ENCODE measurements at regions not wholly inside any gene's neighbourhood (a gene's known extent, or its start where the extent isn't known, plus 50 kb on each side); places are given as distances from the start of the nearest gene placed in this dataset.
A peak's percentile ranks its signal among the peaks of the same experiment; 100 is the strongest.

DNA sequence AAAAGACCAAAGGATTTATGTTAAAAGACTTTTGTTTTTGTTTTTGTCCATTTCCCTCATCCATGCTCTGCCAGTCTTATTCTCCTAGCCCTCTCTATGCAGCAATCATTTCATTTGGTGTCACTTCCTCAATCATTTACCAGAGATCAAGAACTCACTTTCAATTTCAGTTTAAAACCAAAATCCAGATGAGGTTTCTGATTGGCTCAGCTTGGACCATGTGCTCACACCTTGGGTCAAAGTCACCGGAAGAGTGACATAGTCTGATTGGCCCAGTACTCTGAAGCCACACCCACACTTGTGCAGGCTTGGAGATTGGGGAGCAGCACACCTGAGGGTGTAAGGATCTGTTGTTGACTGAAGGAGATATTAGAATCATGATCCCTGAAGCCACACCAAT lies 79.6 kb downstream of the TLR4 start:
- no peak for TF ChIP-seq ZBTB43 (CRISPR knock-in tag; IDR thresholded peaks at IDR 0.05)
- TF ChIP-seq, protein P1, sequence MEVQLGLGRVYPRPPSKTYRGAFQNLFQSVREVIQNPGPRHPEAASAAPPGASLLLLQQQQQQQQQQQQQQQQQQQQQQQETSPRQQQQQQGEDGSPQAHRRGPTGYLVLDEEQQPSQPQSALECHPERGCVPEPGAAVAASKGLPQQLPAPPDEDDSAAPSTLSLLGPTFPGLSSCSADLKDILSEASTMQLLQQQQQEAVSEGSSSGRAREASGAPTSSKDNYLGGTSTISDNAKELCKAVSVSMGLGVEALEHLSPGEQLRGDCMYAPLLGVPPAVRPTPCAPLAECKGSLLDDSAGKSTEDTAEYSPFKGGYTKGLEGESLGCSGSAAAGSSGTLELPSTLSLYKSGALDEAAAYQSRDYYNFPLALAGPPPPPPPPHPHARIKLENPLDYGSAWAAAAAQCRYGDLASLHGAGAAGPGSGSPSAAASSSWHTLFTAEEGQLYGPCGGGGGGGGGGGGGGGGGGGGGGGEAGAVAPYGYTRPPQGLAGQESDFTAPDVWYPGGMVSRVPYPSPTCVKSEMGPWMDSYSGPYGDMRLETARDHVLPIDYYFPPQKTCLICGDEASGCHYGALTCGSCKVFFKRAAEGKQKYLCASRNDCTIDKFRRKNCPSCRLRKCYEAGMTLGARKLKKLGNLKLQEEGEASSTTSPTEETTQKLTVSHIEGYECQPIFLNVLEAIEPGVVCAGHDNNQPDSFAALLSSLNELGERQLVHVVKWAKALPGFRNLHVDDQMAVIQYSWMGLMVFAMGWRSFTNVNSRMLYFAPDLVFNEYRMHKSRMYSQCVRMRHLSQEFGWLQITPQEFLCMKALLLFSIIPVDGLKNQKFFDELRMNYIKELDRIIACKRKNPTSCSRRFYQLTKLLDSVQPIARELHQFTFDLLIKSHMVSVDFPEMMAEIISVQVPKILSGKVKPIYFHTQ (CRISPR knock-in tag; IDR thresholded peaks at IDR 0.05) = no peak
- TF ChIP-seq, protein P2, sequence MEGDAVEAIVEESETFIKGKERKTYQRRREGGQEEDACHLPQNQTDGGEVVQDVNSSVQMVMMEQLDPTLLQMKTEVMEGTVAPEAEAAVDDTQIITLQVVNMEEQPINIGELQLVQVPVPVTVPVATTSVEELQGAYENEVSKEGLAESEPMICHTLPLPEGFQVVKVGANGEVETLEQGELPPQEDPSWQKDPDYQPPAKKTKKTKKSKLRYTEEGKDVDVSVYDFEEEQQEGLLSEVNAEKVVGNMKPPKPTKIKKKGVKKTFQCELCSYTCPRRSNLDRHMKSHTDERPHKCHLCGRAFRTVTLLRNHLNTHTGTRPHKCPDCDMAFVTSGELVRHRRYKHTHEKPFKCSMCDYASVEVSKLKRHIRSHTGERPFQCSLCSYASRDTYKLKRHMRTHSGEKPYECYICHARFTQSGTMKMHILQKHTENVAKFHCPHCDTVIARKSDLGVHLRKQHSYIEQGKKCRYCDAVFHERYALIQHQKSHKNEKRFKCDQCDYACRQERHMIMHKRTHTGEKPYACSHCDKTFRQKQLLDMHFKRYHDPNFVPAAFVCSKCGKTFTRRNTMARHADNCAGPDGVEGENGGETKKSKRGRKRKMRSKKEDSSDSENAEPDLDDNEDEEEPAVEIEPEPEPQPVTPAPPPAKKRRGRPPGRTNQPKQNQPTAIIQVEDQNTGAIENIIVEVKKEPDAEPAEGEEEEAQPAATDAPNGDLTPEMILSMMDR (IDR thresholded peaks at IDR 0.05) = no peak
- TF ChIP-seq FOXK1 (CRISPR knock-in tag; IDR thresholded peaks at IDR 0.05) = no peak
- TF ChIP-seq NR2C2 (CRISPR knock-in tag; IDR thresholded peaks at IDR 0.05) = no peak
- TF ChIP-seq, protein P3, sequence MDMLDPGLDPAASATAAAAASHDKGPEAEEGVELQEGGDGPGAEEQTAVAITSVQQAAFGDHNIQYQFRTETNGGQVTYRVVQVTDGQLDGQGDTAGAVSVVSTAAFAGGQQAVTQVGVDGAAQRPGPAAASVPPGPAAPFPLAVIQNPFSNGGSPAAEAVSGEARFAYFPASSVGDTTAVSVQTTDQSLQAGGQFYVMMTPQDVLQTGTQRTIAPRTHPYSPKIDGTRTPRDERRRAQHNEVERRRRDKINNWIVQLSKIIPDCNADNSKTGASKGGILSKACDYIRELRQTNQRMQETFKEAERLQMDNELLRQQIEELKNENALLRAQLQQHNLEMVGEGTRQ (CRISPR knock-in tag; IDR thresholded peaks at IDR 0.05) = 0 out of 2 replicates have a peak, but pooled peaks have one; percentile 25
- ChIA-PET POLR2A (interaction anchor here (0.6 kb wide), 1 partner anchor 16 kb away, joined by 4 read pairs; no protein-coding TSS in a partner anchor), CTCF (interaction anchor here (1.0 kb wide), 1 partner anchor 143 kb away, joined by 3 read pairs; no protein-coding TSS in a partner anchor)
- H3K27ac Mint-ChIP-seq = no peak overlapping the region
- H3K27me3 Mint-ChIP-seq (ENCODE audit: low read depth) = no peaks in the 10 kb centered on the region
- no peaks in the 10 kb centered on the region for H3K36me3 Mint-ChIP-seq
- DNase-seq (ENCODE audit: low spot score) (no peak), ATAC-seq (peak; percentile 22; the same call in 1 of the 2 replicates)
- peaks cover 11% of the 10 kb centered on the region for H3K4me1 Mint-ChIP-seq
- H3K4me3 Mint-ChIP-seq = no peak overlapping the region
- H3K9me3 Mint-ChIP-seq = no peaks in the 10 kb centered on the region

- no peak for DNase-seq (ENCODE audit: low spot score)
- Mint-ChIP-seq H3K4me1 (peaks cover 1% of the 10 kb centered on the region), H3K27me3 (ENCODE audit: low read depth) (no peaks in the 10 kb centered on the region), H3K4me3 (no peak overlapping the region), H3K36me3 (no peaks in the 10 kb centered on the region), H3K27ac (no peak overlapping the region), H3K9me3 (no peaks in the 10 kb centered on the region)
- TF ChIP-seq NFATC4 (CRISPR knock-in tag; IDR thresholded peaks at IDR 0.05) (no peak), ZNF317 (CRISPR knock-in tag; IDR thresholded peaks at IDR 0.05; ENCODE audit: borderline replicate concordance, low read depth) (no peak)
- ChIA-PET POLR2A (no interaction called here), CTCF (no interaction called here)
- no peak for ATAC-seq
Observed at GRCh38 chr9:117784996-117785395, 80.8 kb downstream of the TLR4 start.

GRCh38 chr9:117787746-117788145 lies 83.5 kb downstream of the TLR4 start:
- Mint-ChIP-seq H3K4me3 (no peak overlapping the region), H3K27me3 (ENCODE audit: low read depth) (no peaks in the 10 kb centered on the region), H3K36me3 (peaks cover 3% of the 10 kb centered on the region; the same call in 1 of the 2 replicates), H3K4me1 (peaks cover 8% of the 10 kb centered on the region), H3K27ac (no peak overlapping the region), H3K9me3 (peaks cover 10% of the 10 kb centered on the region)
- DNase-seq (ENCODE audit: low spot score) = no peak
- POLR2A ChIA-PET = no interaction called here
- no peak for ATAC-seq
- CTCF ChIA-PET = interaction anchor here (1.1 kb wide), 1 partner anchor 143 kb away, joined by 3 read pairs; no protein-coding TSS in a partner anchor
- TF ChIP-seq CBFB (CRISPR knock-in tag; IDR thresholded peaks at IDR 0.05; ENCODE audit: low read depth) (no peak), GRHL2 (CRISPR knock-in tag; IDR thresholded peaks at IDR 0.05; ENCODE audit: insufficient replicate concordance, severe bottlenecking) (no peak), ZNF671 (CRISPR knock-in tag; IDR thresholded peaks at IDR 0.05) (no peak), NR2C2 (CRISPR knock-in tag; IDR thresholded peaks at IDR 0.05) (no peak), CREM (CRISPR knock-in tag; IDR thresholded peaks at IDR 0.05) (no peak), ZBTB43 (CRISPR knock-in tag; IDR thresholded peaks at IDR 0.05) (no peak), JAZF1 (CRISPR knock-in tag; IDR thresholded peaks at IDR 0.05) (no peak), ZNF317 (CRISPR knock-in tag; IDR thresholded peaks at IDR 0.05; ENCODE audit: borderline replicate concordance, low read depth) (no peak), MAX (CRISPR knock-in tag; IDR thresholded peaks at IDR 0.05) (no peak), SOX15 (CRISPR knock-in tag; IDR thresholded peaks at IDR 0.05) (no peak)
- TF ChIP-seq, protein P4, sequence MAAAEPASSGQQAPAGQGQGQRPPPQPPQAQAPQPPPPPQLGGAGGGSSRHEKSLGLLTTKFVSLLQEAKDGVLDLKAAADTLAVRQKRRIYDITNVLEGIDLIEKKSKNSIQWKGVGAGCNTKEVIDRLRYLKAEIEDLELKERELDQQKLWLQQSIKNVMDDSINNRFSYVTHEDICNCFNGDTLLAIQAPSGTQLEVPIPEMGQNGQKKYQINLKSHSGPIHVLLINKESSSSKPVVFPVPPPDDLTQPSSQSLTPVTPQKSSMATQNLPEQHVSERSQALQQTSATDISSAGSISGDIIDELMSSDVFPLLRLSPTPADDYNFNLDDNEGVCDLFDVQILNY (CRISPR knock-in tag; IDR thresholded peaks at IDR 0.05) = no peak
- TF ChIP-seq, protein P5, sequence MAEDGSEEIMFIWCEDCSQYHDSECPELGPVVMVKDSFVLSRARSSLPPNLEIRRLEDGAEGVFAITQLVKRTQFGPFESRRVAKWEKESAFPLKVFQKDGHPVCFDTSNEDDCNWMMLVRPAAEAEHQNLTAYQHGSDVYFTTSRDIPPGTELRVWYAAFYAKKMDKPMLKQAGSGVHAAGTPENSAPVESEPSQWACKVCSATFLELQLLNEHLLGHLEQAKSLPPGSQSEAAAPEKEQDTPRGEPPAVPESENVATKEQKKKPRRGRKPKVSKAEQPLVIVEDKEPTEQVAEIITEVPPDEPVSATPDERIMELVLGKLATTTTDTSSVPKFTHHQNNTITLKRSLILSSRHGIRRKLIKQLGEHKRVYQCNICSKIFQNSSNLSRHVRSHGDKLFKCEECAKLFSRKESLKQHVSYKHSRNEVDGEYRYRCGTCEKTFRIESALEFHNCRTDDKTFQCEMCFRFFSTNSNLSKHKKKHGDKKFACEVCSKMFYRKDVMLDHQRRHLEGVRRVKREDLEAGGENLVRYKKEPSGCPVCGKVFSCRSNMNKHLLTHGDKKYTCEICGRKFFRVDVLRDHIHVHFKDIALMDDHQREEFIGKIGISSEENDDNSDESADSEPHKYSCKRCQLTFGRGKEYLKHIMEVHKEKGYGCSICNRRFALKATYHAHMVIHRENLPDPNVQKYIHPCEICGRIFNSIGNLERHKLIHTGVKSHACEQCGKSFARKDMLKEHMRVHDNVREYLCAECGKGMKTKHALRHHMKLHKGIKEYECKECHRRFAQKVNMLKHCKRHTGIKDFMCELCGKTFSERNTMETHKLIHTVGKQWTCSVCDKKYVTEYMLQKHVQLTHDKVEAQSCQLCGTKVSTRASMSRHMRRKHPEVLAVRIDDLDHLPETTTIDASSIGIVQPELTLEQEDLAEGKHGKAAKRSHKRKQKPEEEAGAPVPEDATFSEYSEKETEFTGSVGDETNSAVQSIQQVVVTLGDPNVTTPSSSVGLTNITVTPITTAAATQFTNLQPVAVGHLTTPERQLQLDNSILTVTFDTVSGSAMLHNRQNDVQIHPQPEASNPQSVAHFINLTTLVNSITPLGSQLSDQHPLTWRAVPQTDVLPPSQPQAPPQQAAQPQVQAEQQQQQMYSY (CRISPR knock-in tag; IDR thresholded peaks at IDR 0.05) = no peak

Measured in WTC11 (cell line).